Skeletal muscle satellite cell (primary cell): ENCODE measurements at regions not wholly inside any gene's neighbourhood (a gene's known extent, or its start where the extent isn't known, plus 50 kb on each side); places are given as distances from the start of the nearest gene placed in this dataset.
"Not testable (repeated sequence)": the region's sequence is repeated elsewhere in the genome, so short reads cannot be mapped to it uniquely, and the experiment has no call there.

Source experiments
- H3K27me3 ChIP-seq: 2 replicates; pipeline ENCODE4 v1.7.0; 2013; ENCODE audit warnings: low read length; ENCODE audit not compliant: control insufficient read depth, insufficient read depth
- H3K36me3 ChIP-seq: 2 replicates; pipeline ENCODE4 v1.7.0; 2013; ENCODE audit warnings: mild to moderate bottlenecking, control low read depth, low read length; ENCODE audit not compliant: insufficient read depth
- H3K4me1 ChIP-seq: 2 replicates; pipeline ENCODE4 v1.7.0; 2013; ENCODE audit warnings: low read length; ENCODE audit not compliant: control insufficient read depth, insufficient read depth
- H3K4me2 ChIP-seq: 2 replicates; pipeline ENCODE4 v1.7.0; 2013; ENCODE audit warnings: mild to moderate bottlenecking, low read length
- H3K4me3 ChIP-seq: 2 replicates; pipeline ENCODE4 v1.7.0; 2013; ENCODE audit warnings: low read length
- H3K9ac ChIP-seq: 2 replicates; pipeline ENCODE4 v1.7.0; 2013; ENCODE audit warnings: mild to moderate bottlenecking, low read depth, low read length, moderate library complexity
- H3K9me3 ChIP-seq: replicated peaks from 2 replicates; pipeline ENCODE4 v1.7.0; 2013; ENCODE audit warnings: mild to moderate bottlenecking, control low read depth, low read length

DNA sequence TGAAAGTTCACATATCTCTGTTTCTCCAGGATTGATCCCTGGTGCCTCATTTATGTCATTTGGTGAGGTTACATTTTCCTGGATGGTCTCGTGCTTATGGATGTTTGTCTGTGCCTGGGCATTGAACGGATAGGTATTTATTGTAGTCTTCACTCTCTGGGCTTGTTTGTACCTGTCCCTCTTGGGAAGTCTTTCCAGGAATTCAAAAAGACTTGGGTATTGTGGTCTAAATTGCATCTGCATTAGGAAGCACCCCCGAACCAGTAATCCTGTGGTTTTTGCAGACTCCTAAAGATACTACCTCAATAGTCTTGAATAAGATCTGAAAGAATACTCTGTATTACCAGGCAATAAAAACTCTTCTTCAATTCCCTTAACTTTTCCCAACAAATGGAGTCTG, 720.8 kb downstream of the SLC6A15 start:
- no peak overlapping the region for H3K4me2 ChIP-seq
- H3K36me3 ChIP-seq = no peaks in the 10 kb centered on the region
- H3K27me3 ChIP-seq = no peaks in the 10 kb centered on the region
- H3K9me3 ChIP-seq = no peaks in the 10 kb centered on the region
- H3K4me1 ChIP-seq = no peaks in the 10 kb centered on the region
- H3K4me3 ChIP-seq = no peak overlapping the region
- no peak overlapping the region for H3K9ac ChIP-seq

DNA sequence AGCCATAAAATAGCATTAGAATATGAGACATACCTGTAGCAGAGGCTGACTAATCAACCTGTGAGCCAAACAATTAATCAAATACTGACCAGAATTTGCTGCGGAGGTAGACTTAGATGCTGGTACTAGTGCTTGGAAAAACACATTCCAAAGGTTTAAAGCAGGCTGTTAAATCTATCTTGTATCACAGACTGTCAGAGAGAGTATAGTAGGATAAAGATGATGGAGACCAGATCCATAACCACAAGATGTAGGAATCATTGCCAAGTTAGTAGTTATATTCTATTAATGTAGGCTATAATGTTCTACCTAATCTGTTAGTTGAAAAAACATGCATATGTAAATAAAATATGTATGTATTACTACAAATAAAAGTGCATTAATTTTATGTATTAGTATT, 726.2 kb downstream of the SLC6A15 start:
- Histone ChIP-seq H3K4me2 (no peak overlapping the region), H3K4me3 (no peak overlapping the region), H3K36me3 (no peaks in the 10 kb centered on the region)

GRCh38 chr12:84183576-84183975, 729.0 kb downstream of the SLC6A15 start:
- no peaks in the 10 kb centered on the region for H3K27me3 ChIP-seq
- H3K4me2 ChIP-seq = no peak overlapping the region

More for the DNA sequence above, 726.2 kb downstream of the SLC6A15 start:
- Histone ChIP-seq H3K4me1 (no peaks in the 10 kb centered on the region), H3K9me3 (no peaks in the 10 kb centered on the region), H3K27me3 (no peaks in the 10 kb centered on the region), H3K9ac (no peak overlapping the region)

DNA sequence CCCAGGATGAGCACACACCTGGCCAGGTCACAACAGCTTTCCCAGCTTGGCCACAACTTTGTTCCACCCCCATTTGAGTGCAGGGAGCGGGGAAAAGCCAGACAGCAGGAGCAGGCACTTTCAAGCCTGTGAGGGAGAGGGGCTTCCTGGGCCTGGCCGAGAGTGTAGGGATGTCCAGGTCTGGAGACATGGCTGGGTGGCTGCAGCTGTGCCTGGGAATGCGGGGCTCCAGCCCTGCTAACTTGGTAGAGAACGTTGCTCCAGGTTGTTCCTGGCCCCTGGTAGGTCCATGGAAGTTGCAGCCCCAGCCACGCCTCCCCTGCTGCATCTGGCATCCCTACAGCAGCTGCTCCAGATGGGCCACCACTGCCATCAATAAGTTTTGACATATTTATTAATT, 738.5 kb downstream of the SLC6A15 start:
- H3K9ac ChIP-seq = no peak overlapping the region
- no peaks in the 10 kb centered on the region for H3K4me1 ChIP-seq
- no peaks in the 10 kb centered on the region for H3K9me3 ChIP-seq
- no peak overlapping the region for H3K4me2 ChIP-seq
- no peaks in the 10 kb centered on the region for H3K36me3 ChIP-seq
- H3K4me3 ChIP-seq = no peak overlapping the region
- no peaks in the 10 kb centered on the region for H3K27me3 ChIP-seq

More at GRCh38 chr12:84183576-84183975, 729.0 kb downstream of the SLC6A15 start:
- Histone ChIP-seq H3K36me3 (no peaks in the 10 kb centered on the region), H3K9me3 (no peaks in the 10 kb centered on the region), H3K4me1 (no peaks in the 10 kb centered on the region), H3K4me3 (no peak overlapping the region), H3K9ac (no peak overlapping the region)

DNA sequence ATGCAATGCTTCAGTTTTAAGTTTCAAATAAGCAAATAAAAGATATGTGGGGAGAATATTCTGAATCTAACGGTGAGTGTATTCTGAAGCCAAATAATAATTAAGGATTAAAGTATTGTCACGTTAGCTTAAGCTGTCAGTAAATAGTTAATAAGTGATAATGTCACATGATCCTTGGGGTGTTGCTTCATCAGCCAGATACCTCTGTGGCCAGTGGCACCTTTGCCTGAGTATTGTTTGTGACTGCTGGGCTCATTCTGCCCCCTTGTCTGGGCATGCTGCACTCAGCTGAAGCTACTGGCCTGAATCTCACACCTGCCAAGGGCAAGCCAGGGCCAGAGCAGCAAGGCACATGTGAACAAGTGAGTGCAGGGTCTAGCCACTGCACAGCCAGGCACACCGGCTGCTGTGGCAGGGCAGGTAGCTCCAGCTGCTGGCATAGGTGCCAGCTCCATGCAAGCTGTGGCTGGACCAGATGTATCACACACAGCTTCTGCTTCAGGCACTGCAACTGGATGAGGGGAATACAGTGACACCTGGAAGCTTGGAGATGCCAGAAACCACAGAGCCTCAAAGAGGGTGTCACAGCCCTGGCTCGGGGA, 739.7 kb downstream of the SLC6A15 start:
- Histone ChIP-seq H3K9ac (no peak overlapping the region), H3K36me3 (no peaks in the 10 kb centered on the region), H3K27me3 (no peaks in the 10 kb centered on the region), H3K4me3 (no peak overlapping the region), H3K4me1 (no peaks in the 10 kb centered on the region), H3K4me2 (no peak overlapping the region), H3K9me3 (no peaks in the 10 kb centered on the region)

DNA sequence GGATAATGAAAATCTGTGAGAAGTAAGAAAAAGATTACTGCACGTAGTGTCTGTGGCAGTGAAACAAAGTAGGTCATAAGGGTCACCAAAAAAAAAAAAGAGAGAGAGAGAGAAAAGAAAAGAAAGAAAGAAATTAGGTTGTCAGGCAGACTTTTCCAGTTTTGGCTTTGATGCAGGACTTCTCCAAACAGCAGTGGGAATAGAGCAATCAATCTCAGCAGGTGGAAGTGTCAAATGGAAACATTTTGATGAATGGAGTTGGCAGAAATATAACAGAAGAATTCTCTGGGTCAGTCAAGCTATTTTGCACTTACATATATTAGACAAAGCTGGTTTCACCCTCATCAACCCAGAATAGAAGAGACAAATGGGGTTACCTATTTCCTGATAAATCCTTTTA, 745.8 kb downstream of the SLC6A15 start:
- Histone ChIP-seq H3K4me3 (no peak overlapping the region), H3K36me3 (no peaks in the 10 kb centered on the region), H3K27me3 (no peaks in the 10 kb centered on the region), H3K4me1 (no peaks in the 10 kb centered on the region), H3K9ac (no peak overlapping the region), H3K4me2 (no peak overlapping the region), H3K9me3 (no peaks in the 10 kb centered on the region)

DNA sequence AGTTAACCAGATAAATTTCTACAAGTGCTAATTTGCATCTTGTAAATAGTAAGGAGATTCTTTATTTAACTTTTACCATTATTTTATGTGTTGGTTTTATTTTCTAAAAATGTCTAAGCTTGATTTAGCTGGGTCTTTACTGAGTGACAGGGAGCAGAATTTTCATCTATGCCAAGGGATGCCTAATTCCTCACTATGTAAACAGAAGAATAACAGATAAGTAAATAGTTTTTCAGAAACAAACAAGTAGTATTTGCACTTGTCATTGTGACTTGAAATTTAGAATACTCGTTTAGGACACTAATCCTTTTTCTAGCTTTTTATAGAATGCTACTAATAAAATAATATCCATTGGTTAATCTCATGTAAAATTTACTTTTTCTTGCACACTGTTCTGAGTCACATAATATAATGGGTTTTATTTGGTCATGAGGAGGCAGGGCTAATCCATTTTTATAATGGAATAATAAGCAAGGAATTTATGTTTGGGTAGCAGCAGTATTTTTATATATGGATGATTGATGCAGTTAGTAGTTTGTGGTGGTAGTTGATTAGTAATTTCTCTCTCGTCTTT, 746.5 kb downstream of the SLC6A15 start:
- no peak overlapping the region for H3K9ac ChIP-seq
- no peaks in the 10 kb centered on the region for H3K36me3 ChIP-seq
- no peaks in the 10 kb centered on the region for H3K27me3 ChIP-seq
- no peak overlapping the region for H3K4me3 ChIP-seq
- H3K9me3 ChIP-seq = no peaks in the 10 kb centered on the region
- no peaks in the 10 kb centered on the region for H3K4me1 ChIP-seq
- no peak overlapping the region for H3K4me2 ChIP-seq

DNA sequence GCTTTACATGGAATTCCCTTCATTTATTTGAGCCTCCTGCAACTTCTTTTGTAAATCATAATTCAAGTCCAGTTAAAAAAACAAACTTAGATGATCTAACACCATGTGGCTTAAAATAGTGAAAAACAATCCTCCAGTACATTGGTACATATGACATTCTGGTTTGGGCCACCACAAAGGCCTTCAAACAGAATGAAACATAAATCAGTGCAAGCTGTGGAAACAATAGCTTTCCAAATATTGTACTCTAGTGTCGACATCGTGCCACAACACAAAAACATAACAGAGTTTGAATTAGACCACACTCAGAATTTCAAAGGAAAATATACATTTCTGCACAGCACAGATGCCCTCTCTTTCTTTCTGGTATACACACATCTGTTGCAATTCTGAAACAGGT, 751.3 kb downstream of the SLC6A15 start:
- no peak overlapping the region for H3K9ac ChIP-seq
- H3K27me3 ChIP-seq = no peaks in the 10 kb centered on the region
- no peaks in the 10 kb centered on the region for H3K36me3 ChIP-seq
- H3K4me2 ChIP-seq = no peak overlapping the region
- H3K4me3 ChIP-seq = no peak overlapping the region
- H3K4me1 ChIP-seq = no peaks in the 10 kb centered on the region
- H3K9me3 ChIP-seq = no peaks in the 10 kb centered on the region

DNA sequence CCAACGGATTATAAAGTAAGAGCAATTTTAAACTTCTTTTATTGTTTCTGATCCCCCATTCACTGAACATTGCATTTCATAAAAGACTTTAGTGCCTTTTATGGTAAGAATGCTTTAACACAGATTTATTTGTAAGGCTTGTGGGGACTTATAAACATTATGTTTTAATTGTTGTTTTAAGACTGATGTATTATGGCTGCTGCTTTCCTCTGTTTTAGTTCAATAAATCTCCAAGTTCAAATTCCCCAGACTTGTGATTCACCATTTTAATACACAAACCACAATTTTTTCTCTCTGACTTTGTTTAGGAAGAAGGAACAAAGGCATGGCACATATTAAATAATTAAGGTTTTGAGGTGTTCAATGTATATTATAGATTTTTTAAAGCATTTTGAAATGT, 753.3 kb downstream of the SLC6A15 start:
- H3K27me3 ChIP-seq = no peaks in the 10 kb centered on the region
- H3K9me3 ChIP-seq = no peaks in the 10 kb centered on the region
- no peak overlapping the region for H3K4me2 ChIP-seq
- H3K36me3 ChIP-seq = no peaks in the 10 kb centered on the region
- no peak overlapping the region for H3K4me3 ChIP-seq
- H3K9ac ChIP-seq = no peak overlapping the region
- no peaks in the 10 kb centered on the region for H3K4me1 ChIP-seq

DNA sequence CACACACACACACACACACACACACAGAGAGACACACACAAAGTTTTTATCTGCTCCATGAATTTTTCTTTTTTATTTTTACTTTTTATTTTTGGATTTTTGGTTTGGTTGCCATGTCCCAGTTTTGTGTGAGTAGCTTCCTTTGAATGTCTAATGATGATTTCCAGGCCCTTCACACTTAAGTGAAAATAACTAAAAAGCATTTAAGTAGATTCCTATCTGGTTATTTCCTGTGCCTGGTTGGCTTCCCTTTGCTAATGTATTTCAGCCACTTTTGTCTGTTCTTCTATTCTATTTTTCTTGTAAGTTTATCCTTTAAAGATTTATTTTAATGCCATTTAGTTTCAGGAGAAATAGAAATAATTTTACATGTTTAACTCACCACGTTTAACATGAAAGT, 755.4 kb downstream of the SLC6A15 start:
- Histone ChIP-seq H3K27me3 (no peaks in the 10 kb centered on the region), H3K4me2 (no peak overlapping the region), H3K4me1 (no peaks in the 10 kb centered on the region), H3K9me3 (no peaks in the 10 kb centered on the region), H3K9ac (no peak overlapping the region), H3K4me3 (no peak overlapping the region), H3K36me3 (no peaks in the 10 kb centered on the region)

DNA sequence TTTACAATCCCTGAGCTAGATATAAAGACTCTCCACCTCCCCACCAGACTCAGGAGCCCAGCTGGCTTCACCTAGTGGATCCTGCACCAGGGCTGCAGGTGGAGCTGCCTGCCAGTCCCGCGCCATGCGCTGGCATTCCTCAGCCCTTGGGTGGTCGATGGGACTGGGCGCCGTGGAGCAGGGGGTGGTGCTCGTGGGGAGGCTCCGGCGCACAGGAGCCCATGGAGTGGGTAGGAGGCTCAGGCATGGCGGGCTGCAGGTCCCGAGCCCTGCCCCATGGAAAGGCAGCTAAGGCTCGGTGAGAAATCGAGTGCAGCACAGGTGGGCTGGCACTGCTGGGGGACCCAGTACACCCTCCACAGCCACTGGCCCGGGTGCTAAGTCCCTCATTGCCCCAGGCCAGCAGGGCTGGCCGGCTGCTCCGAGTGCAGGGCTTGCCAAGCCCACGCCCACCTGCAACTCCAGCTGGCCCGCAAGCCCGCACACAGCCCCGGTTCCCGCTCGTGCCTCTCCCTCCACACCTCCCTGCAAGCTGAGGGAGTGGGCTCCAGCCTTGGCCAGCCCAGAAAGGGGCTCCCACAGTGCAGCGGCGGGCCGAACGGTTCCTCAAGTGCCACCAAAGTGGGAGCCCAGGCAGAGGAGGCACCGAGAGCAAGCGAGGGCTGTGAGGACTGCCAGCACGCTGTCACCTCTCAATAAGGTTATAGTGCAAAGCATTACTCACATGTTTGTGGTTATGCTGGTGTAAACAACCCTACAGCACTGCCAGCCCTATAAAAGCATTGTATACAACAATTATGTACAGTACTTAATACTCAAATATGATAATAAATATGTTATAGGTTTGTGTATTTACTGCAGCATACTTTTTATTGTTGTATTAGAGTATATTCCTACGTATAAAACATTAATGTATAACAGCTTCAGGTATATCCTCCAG, 757.3 kb downstream of the SLC6A15 start:
- not testable (repeated sequence) for H3K36me3 ChIP-seq, H3K4me1 ChIP-seq, H3K9ac ChIP-seq, H3K27me3 ChIP-seq, H3K9me3 ChIP-seq, H3K4me2 ChIP-seq, H3K4me3 ChIP-seq
